WTC11 (cell line): ENCODE measurements at regions not wholly inside any gene's neighbourhood (a gene's known extent, or its start where the extent isn't known, plus 50 kb on each side); places are given as distances from the start of the nearest gene placed in this dataset.

Source experiments
- ATAC-seq: fragments of 200-7000 bp; cut with Tn5 transposase; 2 replicates; pipeline ENCODE4 v1.10.0; 2021; ENCODE audit warnings: mild to moderate bottlenecking, moderate library complexity
- CTCF ChIA-PET: fragments of 300-600 bp; sonication (Branson Sonifier 250); formaldehyde crosslinking; loops from one replicate; lab custom pipeline; 2021; ENCODE audit warnings: antibody characterized with exemption; lab: Charles Lee
- POLR2A ChIA-PET: fragments of 350-600 bp; sonication (Branson Sonifier 250); formaldehyde crosslinking; loops from one replicate; lab custom pipeline; 2021; ENCODE audit warnings: antibody characterized with exemption; lab: Charles Lee
- DNase-seq: peaks from one replicate; pipeline ENCODE4 v3.0.0; 2021; ENCODE audit warnings: low spot score
- H3K27ac Mint-ChIP-seq: 2 replicates; pipeline ENCODE4 v1.8.0; 2021; ENCODE audit warnings: mixed read lengths
- H3K27me3 Mint-ChIP-seq: 2 replicates; pipeline ENCODE4 v1.8.0; 2021; ENCODE audit warnings: low read depth, mild to moderate bottlenecking, moderate library complexity, mixed read lengths
- H3K36me3 Mint-ChIP-seq: 2 replicates; pipeline ENCODE4 v1.8.0; 2021; ENCODE audit warnings: mixed read lengths
- H3K4me1 Mint-ChIP-seq: 2 replicates; pipeline ENCODE4 v1.8.0; 2022; ENCODE audit warnings: mixed read lengths
- H3K4me3 Mint-ChIP-seq: 2 replicates; pipeline ENCODE4 v1.8.0; 2021; ENCODE audit warnings: mild to moderate bottlenecking, moderate library complexity, mixed read lengths
- H3K9me3 Mint-ChIP-seq: 2 replicates; pipeline ENCODE4 v1.8.0; 2021; ENCODE audit warnings: mixed read lengths
- ATF1 ChIP-seq: sonication (generic); formaldehyde crosslinking; IDR thresholded peaks from 2 replicates; pipeline ENCODE4 v1.8.1; 2023; ENCODE audit warnings: mild to moderate bottlenecking, moderate library complexity, missing genetic modification reagents
- ELF4 ChIP-seq: sonication (generic); formaldehyde crosslinking; IDR thresholded peaks from 2 replicates; pipeline ENCODE4 v1.8.1; 2022; ENCODE audit warnings: low read depth, mild to moderate bottlenecking, moderate library complexity, missing genetic modification reagents
- ESRRA ChIP-seq: sonication (generic); formaldehyde crosslinking; IDR thresholded peaks from 2 replicates; pipeline ENCODE4 v1.8.1; 2022; ENCODE audit warnings: mild to moderate bottlenecking, missing genetic modification reagents, borderline replicate concordance
- FOXJ3 ChIP-seq: sonication (generic); formaldehyde crosslinking; IDR thresholded peaks from 2 replicates; pipeline ENCODE4 v1.9.0; 2021; ENCODE audit warnings: missing genetic modification reagents, mild to moderate bottlenecking, borderline replicate concordance
- GABPB1 ChIP-seq: sonication (generic); formaldehyde crosslinking; IDR thresholded peaks from 2 replicates; pipeline ENCODE4 v1.8.1; 2023; ENCODE audit warnings: mild to moderate bottlenecking, missing genetic modification reagents
- GRHL2 ChIP-seq: fragments of 250-450 bp; sonication (Bioruptor Pico); IDR thresholded peaks from 2 replicates; pipeline ENCODE4 v1.8.0; 2022; ENCODE audit warnings: mild to moderate bottlenecking, moderate library complexity; ENCODE audit not compliant: insufficient replicate concordance, severe bottlenecking
- NFATC4 ChIP-seq: fragments of 250-450 bp; sonication (Bioruptor Pico); IDR thresholded peaks from 2 replicates; pipeline ENCODE4 v1.9.0; 2021; ENCODE audit warnings: mild to moderate bottlenecking
- SMAD3 ChIP-seq: sonication (generic); formaldehyde crosslinking; IDR thresholded peaks from 2 replicates; pipeline ENCODE4 v1.8.0; 2022; ENCODE audit warnings: missing genetic modification reagents, mild to moderate bottlenecking, borderline replicate concordance
- TEAD1 ChIP-seq: sonication (generic); formaldehyde crosslinking; IDR thresholded peaks from 2 replicates; pipeline ENCODE4 v1.8.0; 2022; ENCODE audit warnings: mild to moderate bottlenecking, missing genetic modification reagents
- ZNF121 ChIP-seq: sonication (generic); formaldehyde crosslinking; IDR thresholded peaks from 2 replicates; pipeline ENCODE4 v1.8.0; 2023; ENCODE audit warnings: missing genetic modification reagents
- ZNF416 ChIP-seq: fragments of 250-450 bp; sonication (Bioruptor Pico); IDR thresholded peaks from 2 replicates; pipeline ENCODE4 v1.9.0; 2021; ENCODE audit warnings: mild to moderate bottlenecking, inconsistent platforms
- ZNF423 ChIP-seq: fragments of 250-450 bp; sonication (Bioruptor Pico); IDR thresholded peaks from 2 replicates; pipeline ENCODE4 v2.1.2; 2022; ENCODE audit warnings: mild to moderate bottlenecking, moderate library complexity
- TF ChIP-seq, protein P1 (sequence below): sonication (generic); formaldehyde crosslinking; IDR thresholded peaks from 2 replicates; pipeline ENCODE4 v1.8.0; 2022; ENCODE audit warnings: mild to moderate bottlenecking, missing genetic modification reagents
- TF ChIP-seq, protein P2 (sequence below): sonication (generic); formaldehyde crosslinking; IDR thresholded peaks from 2 replicates; pipeline ENCODE4 v1.8.0; 2023; ENCODE audit warnings: missing genetic modification reagents
- TF ChIP-seq, protein P3 (sequence below): sonication (generic); formaldehyde crosslinking; IDR thresholded peaks from 2 replicates; pipeline ENCODE4 v1.8.0; 2022; ENCODE audit warnings: mild to moderate bottlenecking, missing genetic modification reagents
- TF ChIP-seq, protein P4 (sequence below): fragments of 200-600 bp; IDR thresholded peaks from 2 replicates; pipeline ENCODE4 v1.8.0; 2022; ENCODE audit warnings: antibody characterized with exemption
- TF ChIP-seq, protein P5 (sequence below): fragments of 250-450 bp; sonication (Bioruptor Pico); IDR thresholded peaks from 2 replicates; pipeline ENCODE4 v2.1.2; 2022; ENCODE audit warnings: mild to moderate bottlenecking, moderate library complexity
- TF ChIP-seq, protein P6 (sequence below): sonication (generic); formaldehyde crosslinking; IDR thresholded peaks from 2 replicates; pipeline ENCODE4 v1.8.1; 2023; ENCODE audit warnings: mild to moderate bottlenecking, missing genetic modification reagents
- TF ChIP-seq, protein P7 (sequence below): sonication (generic); formaldehyde crosslinking; IDR thresholded peaks from 2 replicates; pipeline ENCODE4 v1.8.1; 2023; ENCODE audit warnings: mild to moderate bottlenecking, missing genetic modification reagents, moderate library complexity

DNA sequence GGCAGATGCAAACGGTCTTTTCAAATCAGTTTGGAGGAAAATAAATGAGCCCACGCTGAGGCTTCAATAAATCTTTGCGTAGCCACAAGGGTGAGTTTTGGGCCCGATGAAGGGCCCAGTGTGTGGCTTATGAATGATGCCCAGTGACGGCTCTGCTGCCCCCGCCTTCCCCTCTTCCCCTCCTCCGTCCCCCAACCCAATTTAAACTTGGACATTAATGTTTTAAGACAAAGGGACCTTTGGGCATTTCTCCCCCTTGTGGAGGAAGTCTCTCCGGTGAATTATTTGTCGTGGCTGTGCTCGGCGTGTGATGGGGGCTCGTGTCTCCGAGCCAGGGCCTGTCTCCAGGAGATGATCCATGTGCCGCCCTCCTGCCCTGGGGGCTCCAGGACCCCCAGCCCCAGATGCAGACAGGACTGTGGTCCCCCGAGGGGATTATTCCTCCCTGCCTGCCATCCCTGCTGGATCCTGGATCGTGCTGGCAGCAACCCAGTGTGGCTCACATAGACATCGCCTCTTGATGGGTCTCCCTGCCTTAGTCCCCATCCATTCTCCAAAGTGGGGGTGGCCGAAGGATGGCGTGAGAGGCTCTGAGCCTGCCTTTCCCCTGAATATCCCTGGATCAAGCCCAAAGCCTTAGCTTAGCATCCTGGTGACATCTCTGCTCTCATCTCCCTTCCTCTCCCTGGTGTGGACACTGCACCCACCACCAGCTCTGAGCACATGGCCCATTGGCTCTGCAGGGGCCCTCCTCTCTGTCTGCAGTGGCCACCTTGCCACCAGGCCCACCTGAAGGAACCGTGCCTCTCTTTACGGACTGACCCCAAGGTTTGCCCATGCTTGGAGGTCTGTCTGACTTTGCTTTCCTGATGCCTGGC is 56.4 kb downstream of the SMIM38 start:
- H3K36me3 Mint-ChIP-seq = no peaks in the 10 kb centered on the region
- ChIA-PET POLR2A (no interaction called here), CTCF (interaction anchor here (2.3 to 2.5 kb wide), 2 partner anchors 80 to 111 kb away, joined by 7 to 12 read pairs; no protein-coding TSS in a partner anchor)
- TF ChIP-seq, protein P1, sequence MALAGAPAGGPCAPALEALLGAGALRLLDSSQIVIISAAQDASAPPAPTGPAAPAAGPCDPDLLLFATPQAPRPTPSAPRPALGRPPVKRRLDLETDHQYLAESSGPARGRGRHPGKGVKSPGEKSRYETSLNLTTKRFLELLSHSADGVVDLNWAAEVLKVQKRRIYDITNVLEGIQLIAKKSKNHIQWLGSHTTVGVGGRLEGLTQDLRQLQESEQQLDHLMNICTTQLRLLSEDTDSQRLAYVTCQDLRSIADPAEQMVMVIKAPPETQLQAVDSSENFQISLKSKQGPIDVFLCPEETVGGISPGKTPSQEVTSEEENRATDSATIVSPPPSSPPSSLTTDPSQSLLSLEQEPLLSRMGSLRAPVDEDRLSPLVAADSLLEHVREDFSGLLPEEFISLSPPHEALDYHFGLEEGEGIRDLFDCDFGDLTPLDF (CRISPR knock-in tag) = no peak
- TF ChIP-seq, protein P2, sequence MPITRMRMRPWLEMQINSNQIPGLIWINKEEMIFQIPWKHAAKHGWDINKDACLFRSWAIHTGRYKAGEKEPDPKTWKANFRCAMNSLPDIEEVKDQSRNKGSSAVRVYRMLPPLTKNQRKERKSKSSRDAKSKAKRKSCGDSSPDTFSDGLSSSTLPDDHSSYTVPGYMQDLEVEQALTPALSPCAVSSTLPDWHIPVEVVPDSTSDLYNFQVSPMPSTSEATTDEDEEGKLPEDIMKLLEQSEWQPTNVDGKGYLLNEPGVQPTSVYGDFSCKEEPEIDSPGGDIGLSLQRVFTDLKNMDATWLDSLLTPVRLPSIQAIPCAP (CRISPR knock-in tag) = no peak
- TF ChIP-seq, protein P3, sequence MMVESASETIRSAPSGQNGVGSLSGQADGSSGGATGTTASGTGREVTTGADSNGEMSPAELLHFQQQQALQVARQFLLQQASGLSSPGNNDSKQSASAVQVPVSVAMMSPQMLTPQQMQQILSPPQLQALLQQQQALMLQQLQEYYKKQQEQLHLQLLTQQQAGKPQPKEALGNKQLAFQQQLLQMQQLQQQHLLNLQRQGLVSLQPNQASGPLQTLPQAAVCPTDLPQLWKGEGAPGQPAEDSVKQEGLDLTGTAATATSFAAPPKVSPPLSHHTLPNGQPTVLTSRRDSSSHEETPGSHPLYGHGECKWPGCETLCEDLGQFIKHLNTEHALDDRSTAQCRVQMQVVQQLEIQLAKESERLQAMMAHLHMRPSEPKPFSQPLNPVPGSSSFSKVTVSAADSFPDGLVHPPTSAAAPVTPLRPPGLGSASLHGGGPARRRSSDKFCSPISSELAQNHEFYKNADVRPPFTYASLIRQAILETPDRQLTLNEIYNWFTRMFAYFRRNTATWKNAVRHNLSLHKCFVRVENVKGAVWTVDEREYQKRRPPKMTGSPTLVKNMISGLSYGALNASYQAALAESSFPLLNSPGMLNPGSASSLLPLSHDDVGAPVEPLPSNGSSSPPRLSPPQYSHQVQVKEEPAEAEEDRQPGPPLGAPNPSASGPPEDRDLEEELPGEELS (CRISPR knock-in tag) = no peak
- TF ChIP-seq GRHL2 (CRISPR knock-in tag) = no peak
- TF ChIP-seq, protein P4, sequence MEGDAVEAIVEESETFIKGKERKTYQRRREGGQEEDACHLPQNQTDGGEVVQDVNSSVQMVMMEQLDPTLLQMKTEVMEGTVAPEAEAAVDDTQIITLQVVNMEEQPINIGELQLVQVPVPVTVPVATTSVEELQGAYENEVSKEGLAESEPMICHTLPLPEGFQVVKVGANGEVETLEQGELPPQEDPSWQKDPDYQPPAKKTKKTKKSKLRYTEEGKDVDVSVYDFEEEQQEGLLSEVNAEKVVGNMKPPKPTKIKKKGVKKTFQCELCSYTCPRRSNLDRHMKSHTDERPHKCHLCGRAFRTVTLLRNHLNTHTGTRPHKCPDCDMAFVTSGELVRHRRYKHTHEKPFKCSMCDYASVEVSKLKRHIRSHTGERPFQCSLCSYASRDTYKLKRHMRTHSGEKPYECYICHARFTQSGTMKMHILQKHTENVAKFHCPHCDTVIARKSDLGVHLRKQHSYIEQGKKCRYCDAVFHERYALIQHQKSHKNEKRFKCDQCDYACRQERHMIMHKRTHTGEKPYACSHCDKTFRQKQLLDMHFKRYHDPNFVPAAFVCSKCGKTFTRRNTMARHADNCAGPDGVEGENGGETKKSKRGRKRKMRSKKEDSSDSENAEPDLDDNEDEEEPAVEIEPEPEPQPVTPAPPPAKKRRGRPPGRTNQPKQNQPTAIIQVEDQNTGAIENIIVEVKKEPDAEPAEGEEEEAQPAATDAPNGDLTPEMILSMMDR = no peak
- no peak for TF ChIP-seq ESRRA (CRISPR knock-in tag)
- TF ChIP-seq, protein P5, sequence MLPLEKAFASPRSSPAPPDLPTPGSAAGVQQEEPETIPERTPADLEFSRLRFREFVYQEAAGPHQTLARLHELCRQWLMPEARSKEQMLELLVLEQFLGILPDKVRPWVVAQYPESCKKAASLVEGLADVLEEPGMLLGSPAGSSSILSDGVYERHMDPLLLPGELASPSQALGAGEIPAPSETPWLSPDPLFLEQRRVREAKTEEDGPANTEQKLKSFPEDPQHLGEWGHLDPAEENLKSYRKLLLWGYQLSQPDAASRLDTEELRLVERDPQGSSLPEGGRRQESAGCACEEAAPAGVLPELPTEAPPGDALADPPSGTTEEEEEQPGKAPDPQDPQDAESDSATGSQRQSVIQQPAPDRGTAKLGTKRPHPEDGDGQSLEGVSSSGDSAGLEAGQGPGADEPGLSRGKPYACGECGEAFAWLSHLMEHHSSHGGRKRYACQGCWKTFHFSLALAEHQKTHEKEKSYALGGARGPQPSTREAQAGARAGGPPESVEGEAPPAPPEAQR (CRISPR knock-in tag) = no peak
- TF ChIP-seq, protein P6, sequence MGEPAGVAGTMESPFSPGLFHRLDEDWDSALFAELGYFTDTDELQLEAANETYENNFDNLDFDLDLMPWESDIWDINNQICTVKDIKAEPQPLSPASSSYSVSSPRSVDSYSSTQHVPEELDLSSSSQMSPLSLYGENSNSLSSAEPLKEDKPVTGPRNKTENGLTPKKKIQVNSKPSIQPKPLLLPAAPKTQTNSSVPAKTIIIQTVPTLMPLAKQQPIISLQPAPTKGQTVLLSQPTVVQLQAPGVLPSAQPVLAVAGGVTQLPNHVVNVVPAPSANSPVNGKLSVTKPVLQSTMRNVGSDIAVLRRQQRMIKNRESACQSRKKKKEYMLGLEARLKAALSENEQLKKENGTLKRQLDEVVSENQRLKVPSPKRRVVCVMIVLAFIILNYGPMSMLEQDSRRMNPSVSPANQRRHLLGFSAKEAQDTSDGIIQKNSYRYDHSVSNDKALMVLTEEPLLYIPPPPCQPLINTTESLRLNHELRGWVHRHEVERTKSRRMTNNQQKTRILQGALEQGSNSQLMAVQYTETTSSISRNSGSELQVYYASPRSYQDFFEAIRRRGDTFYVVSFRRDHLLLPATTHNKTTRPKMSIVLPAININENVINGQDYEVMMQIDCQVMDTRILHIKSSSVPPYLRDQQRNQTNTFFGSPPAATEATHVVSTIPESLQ (CRISPR knock-in tag) = no peak
- TF ChIP-seq NFATC4 (CRISPR knock-in tag) = no peak
- TF ChIP-seq ZNF423 (CRISPR knock-in tag) = no peak
- TF ChIP-seq FOXJ3 (CRISPR knock-in tag) = no peak
- TF ChIP-seq, protein P7, sequence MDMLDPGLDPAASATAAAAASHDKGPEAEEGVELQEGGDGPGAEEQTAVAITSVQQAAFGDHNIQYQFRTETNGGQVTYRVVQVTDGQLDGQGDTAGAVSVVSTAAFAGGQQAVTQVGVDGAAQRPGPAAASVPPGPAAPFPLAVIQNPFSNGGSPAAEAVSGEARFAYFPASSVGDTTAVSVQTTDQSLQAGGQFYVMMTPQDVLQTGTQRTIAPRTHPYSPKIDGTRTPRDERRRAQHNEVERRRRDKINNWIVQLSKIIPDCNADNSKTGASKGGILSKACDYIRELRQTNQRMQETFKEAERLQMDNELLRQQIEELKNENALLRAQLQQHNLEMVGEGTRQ (CRISPR knock-in tag) = no peak
- no peak for TF ChIP-seq SMAD3 (CRISPR knock-in tag)
- TF ChIP-seq ELF4 (CRISPR knock-in tag) = no peak
- no peak for TF ChIP-seq ATF1 (CRISPR knock-in tag)
- no peak for TF ChIP-seq ZNF121 (CRISPR knock-in tag)
- no peak for TF ChIP-seq GABPB1 (CRISPR knock-in tag)
- TF ChIP-seq ZNF416 = no peak
- no peak for TF ChIP-seq TEAD1 (CRISPR knock-in tag)
- H3K27me3 Mint-ChIP-seq = peaks cover 3% of the 10 kb centered on the region; the same call in 1 of the 2 replicates
- H3K27ac Mint-ChIP-seq = no peak overlapping the region
- H3K9me3 Mint-ChIP-seq = peaks cover 11% of the 10 kb centered on the region
- DNase-seq (peak; percentile 13), ATAC-seq (peak; percentile 20; the same call in 1 of the 2 replicates)
- no peak overlapping the region for H3K4me3 Mint-ChIP-seq
- H3K4me1 Mint-ChIP-seq = peaks cover 6% of the 10 kb centered on the region; the same call in 1 of the 2 replicates
